B cell (primary cell): ENCODE measurements at regions not wholly inside any gene's neighbourhood (a gene's known extent, or its start where the extent isn't known, plus 50 kb on each side); places are given as distances from the start of the nearest gene placed in this dataset.

Source experiments
- ATAC-seq: fragments of 200-7000 bp; cut with Tn5 transposase; one replicate; pipeline ENCODE4 v1.10.0; 2021; ENCODE audit warnings: low read depth, mild to moderate bottlenecking, moderate number of reproducible peaks, moderate library complexity
- CTCF ChIA-PET: fragments of 350-600 bp; sonication (Branson Sonifier 250); formaldehyde crosslinking; loops from one replicate; lab custom pipeline; 2021; ENCODE audit warnings: antibody characterized with exemption, inconsistent platforms; lab: Charles Lee
- POLR2A ChIA-PET: fragments of 350-600 bp; sonication (Branson Sonifier 250); formaldehyde crosslinking; loops from one replicate; lab custom pipeline; 2021; ENCODE audit warnings: antibody characterized with exemption; lab: Charles Lee
- DNase-seq: peaks from one replicate; pipeline ENCODE4 v3.0.0; 2013
- H2AFZ ChIP-seq: 2 replicates; pipeline ENCODE4 v1.6.1; 2012; ENCODE audit warnings: mild to moderate bottlenecking, low read depth, low read length; ENCODE audit not compliant: insufficient read depth, poor library complexity, severe bottlenecking
- H3K27ac ChIP-seq, 2 donors: 1 replicate in 1 of 2; 2 replicates in 1 of 2; pipeline ENCODE4 v1.5.1; 2012 to 2013; ENCODE audit warnings: low read length in 2 of 2, mild to moderate bottlenecking in 2 of 2, moderate library complexity in 1 of 2
- H3K27me3 ChIP-seq, 4 experiments: fragments of 200-600 bp in 1 of 4; sonication (generic) in 1 of 4; replicated peaks in 1 of 4; 1 replicate in 2 of 4; 2 replicates in 2 of 4; pipeline versions ENCODE4 v1.6.1 to v1.7.0; 2013 to 2016; ENCODE audit warnings: low read length in 3 of 4, mild to moderate bottlenecking in 2 of 4, mixed read lengths in 1 of 4, moderate library complexity in 1 of 4; ENCODE audit not compliant: insufficient read depth in 4 of 4, control insufficient read depth in 3 of 4; ENCODE audit errors: control extremely low read depth in 1 of 4
- H3K36me3 ChIP-seq, 2 experiments: replicated peaks in 1 of 2; 1 replicate in 1 of 2; 2 replicates in 1 of 2; pipeline versions ENCODE4 v1.6.1 to v1.7.1; 2013; ENCODE audit warnings: low read length in 1 of 2; ENCODE audit not compliant: insufficient read depth in 2 of 2, control insufficient read depth in 1 of 2; ENCODE audit errors: control extremely low read depth in 1 of 2, extremely low read depth in 1 of 2
- H3K4me1 ChIP-seq, 2 donors: fragments of 200-600 bp in 1 of 2; sonication (generic) in 1 of 2; 1 replicate in 1 of 2; 2 replicates in 1 of 2; pipeline versions ENCODE4 v1.5.1 to v1.6.1; 2013 to 2017; ENCODE audit warnings: low read length in 2 of 2; ENCODE audit not compliant: control insufficient read depth in 2 of 2, insufficient read depth in 2 of 2
- H3K4me2 ChIP-seq: replicated peaks from 2 replicates; pipeline ENCODE3; 2012; ENCODE audit warnings: mild to moderate bottlenecking, low read depth, low read length; ENCODE audit not compliant: poor library complexity, severe bottlenecking
- H3K4me3 ChIP-seq, 5 experiments: fragments of 200-600 bp in 1 of 5; sonication (generic) in 1 of 5; 1 replicate in 3 of 5; 2 replicates in 2 of 5; pipeline versions ENCODE4 v1.5.1 to v1.7.0; 2011 to 2016; ENCODE audit warnings: low read length in 4 of 5, mild to moderate bottlenecking in 4 of 5, low read depth in 2 of 5, control low read depth in 1 of 5, moderate library complexity in 1 of 5; ENCODE audit not compliant: insufficient read depth in 1 of 5; ENCODE audit errors: control extremely low read depth in 1 of 5, extremely low read depth in 1 of 5
- H3K79me2 ChIP-seq: fragments of 200-600 bp; sonication (generic); one replicate; pipeline ENCODE4 v1.6.0; 2016; ENCODE audit warnings: low read length; ENCODE audit not compliant: control insufficient read depth, insufficient read depth
- H3K9ac ChIP-seq: fragments of 200-600 bp; sonication (generic); 2 replicates; pipeline ENCODE4 v1.6.1; 2017; ENCODE audit warnings: mild to moderate bottlenecking, low read length, moderate library complexity
- H3K9me3 ChIP-seq, 3 donors: one replicate each; pipeline versions ENCODE4 v1.6.1 to v1.7.1; 2013; ENCODE audit warnings: low read length in 2 of 3; ENCODE audit not compliant: control insufficient read depth in 2 of 3, insufficient read depth in 1 of 3; ENCODE audit errors: control extremely low read depth in 1 of 3
- H4K20me1 ChIP-seq: 2 replicates; pipeline ENCODE4 v1.6.0; 2012; ENCODE audit warnings: mild to moderate bottlenecking, low read length; ENCODE audit not compliant: insufficient read depth, control insufficient read depth, poor library complexity, severe bottlenecking
- H3K27ac Mint-ChIP-seq: one replicate; pipeline ENCODE4 v1.8.0; 2021; ENCODE audit warnings: mixed read lengths
- H3K27me3 Mint-ChIP-seq: one replicate; pipeline ENCODE4 v1.8.0; 2021; ENCODE audit warnings: mixed read lengths
- H3K4me1 Mint-ChIP-seq: one replicate; pipeline ENCODE4 v1.8.0; 2021; ENCODE audit warnings: mixed read lengths
- H3K4me3 Mint-ChIP-seq: one replicate; pipeline ENCODE4 v1.8.0; 2021; ENCODE audit warnings: mixed read lengths
- H3K9me3 Mint-ChIP-seq: one replicate; pipeline ENCODE4 v1.8.0; 2022; ENCODE audit warnings: mixed read lengths; ENCODE audit not compliant: insufficient read depth
- CTCF ChIP-seq: fragments of 200-600 bp; IDR thresholded peaks from one replicate; pipeline ENCODE4 v1.8.0; 2022; ENCODE audit warnings: antibody characterized with exemption, mild to moderate bottlenecking
- EZH2 ChIP-seq: IDR thresholded peaks from 2 replicates; pipeline ENCODE4 v1.6.1; 2012; ENCODE audit warnings: borderline replicate concordance, low read depth, mild to moderate bottlenecking, moderate library complexity, low read length; ENCODE audit not compliant: insufficient read depth, poor library complexity, severe bottlenecking
- WGBS: methylation state at CpG from one replicate; pipeline ENCODE4 v1.1.5; 2013; ENCODE audit warnings: missing lambda C conversion rate; ENCODE audit not compliant: insufficient coverage; 5-methylcytosine and 5-hydroxymethylcytosine counted together
- intact Hi-C: fragments of 100-400 bp; cut with micrococcal nuclease; formaldehyde crosslinking; loops from one replicate; pipeline ENCODE4 v1.10.0; 2022

- no peak overlapping the region for H3K27ac Mint-ChIP-seq
- no CpG with 5 or more reads among the region's 3 CpGs for WGBS
- Histone ChIP-seq H3K36me3 (no peaks in the 10 kb centered on the region), H3K9me3 (peaks cover 0 to 9% (median 0%) of the 10 kb centered on the region in 3 donors), H3K27ac (no peak overlapping the region), H2AFZ (no peak overlapping the region), H3K27me3 (no peaks in the 10 kb centered on the region), H3K79me2 (no peaks in the 10 kb centered on the region), H4K20me1 (no peaks in the 10 kb centered on the region), H3K4me1 (no peaks in the 10 kb centered on the region), H3K4me2 (no peak overlapping the region), H3K9ac (no peak overlapping the region), H3K4me3 (no peak overlapping the region)
- H3K9me3 Mint-ChIP-seq, result peaks cover 6% of the 10 kb centered on the region
- no peaks in the 10 kb centered on the region for H3K4me1 Mint-ChIP-seq
- H3K4me3 Mint-ChIP-seq, result no peak overlapping the region
- ChIA-PET CTCF (no interaction called here), POLR2A (no interaction called here)
- ATAC-seq (no peak), DNase-seq (no peak)
- no peaks in the 10 kb centered on the region for H3K27me3 Mint-ChIP-seq
- no peak for TF ChIP-seq CTCF
- no peak for TF ChIP-seq EZH2
- intact Hi-C loops, result no loop called here
These were observed 207.8 kb downstream of the OTOR start for GRCh38 chr20:16955971-16956370.

- Histone ChIP-seq H3K27me3 (no peaks in the 10 kb centered on the region), H3K9ac (no peak overlapping the region), H2AFZ (no peak overlapping the region), H3K4me2 (no peak overlapping the region), H3K79me2 (no peaks in the 10 kb centered on the region), H3K27ac (no peak overlapping the region), H3K36me3 (no peaks in the 10 kb centered on the region), H3K4me3 (no peak overlapping the region), H4K20me1 (no peaks in the 10 kb centered on the region), H3K4me1 (no peaks in the 10 kb centered on the region), H3K9me3 (peaks cover 0 to 7% (median 0%) of the 10 kb centered on the region in 3 donors)
- ChIA-PET CTCF (no interaction called here), POLR2A (no interaction called here)
- Mint-ChIP-seq H3K27ac (no peak overlapping the region), H3K4me1 (no peaks in the 10 kb centered on the region), H3K27me3 (no peaks in the 10 kb centered on the region), H3K9me3 (no peaks in the 10 kb centered on the region), H3K4me3 (no peak overlapping the region)
- no peak for DNase-seq
- TF ChIP-seq CTCF (no peak), EZH2 (no peak)
- ATAC-seq, result no peak
- intact Hi-C loops, result no loop called here
- WGBS, result no CpG with 5 or more reads among the region's 2 CpGs
These were observed 217.2 kb downstream of the OTOR start for GRCh38 chr20:16965401-16965800.
